ENCODE measurements at regions not wholly inside any gene's neighbourhood (a gene's known extent, or its start where the extent isn't known, plus 50 kb on each side); places are given as distances from the start of the nearest gene placed in this dataset.

DNA sequence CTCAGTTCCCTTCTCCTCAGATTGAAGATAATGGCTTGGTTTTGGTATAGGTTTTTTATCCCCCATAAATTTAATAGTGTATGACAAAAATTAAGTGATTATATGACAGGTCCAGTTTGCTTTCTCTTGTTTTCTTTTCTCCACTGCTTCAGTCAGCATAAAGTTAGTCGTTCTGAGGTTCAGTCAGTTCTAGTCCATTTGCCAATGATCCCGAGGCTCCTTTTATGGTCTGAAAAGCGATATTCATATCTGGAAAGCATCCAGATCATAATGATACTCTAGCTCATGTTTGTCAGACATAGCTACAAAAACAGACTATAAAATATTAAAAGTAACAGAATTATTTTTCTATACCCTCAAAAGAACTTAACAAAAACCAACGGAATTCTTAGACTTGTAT lies 67.1 kb upstream of the SLC38A4 start:
- in situ Hi-C loops (cut with MboI; ENCODE audit: low pct_unique_long_range_greater_than_20kb, low sequenced_read_pairs, unreplicated experiment) = no loop called here
- TF ChIP-seq, protein P1, sequence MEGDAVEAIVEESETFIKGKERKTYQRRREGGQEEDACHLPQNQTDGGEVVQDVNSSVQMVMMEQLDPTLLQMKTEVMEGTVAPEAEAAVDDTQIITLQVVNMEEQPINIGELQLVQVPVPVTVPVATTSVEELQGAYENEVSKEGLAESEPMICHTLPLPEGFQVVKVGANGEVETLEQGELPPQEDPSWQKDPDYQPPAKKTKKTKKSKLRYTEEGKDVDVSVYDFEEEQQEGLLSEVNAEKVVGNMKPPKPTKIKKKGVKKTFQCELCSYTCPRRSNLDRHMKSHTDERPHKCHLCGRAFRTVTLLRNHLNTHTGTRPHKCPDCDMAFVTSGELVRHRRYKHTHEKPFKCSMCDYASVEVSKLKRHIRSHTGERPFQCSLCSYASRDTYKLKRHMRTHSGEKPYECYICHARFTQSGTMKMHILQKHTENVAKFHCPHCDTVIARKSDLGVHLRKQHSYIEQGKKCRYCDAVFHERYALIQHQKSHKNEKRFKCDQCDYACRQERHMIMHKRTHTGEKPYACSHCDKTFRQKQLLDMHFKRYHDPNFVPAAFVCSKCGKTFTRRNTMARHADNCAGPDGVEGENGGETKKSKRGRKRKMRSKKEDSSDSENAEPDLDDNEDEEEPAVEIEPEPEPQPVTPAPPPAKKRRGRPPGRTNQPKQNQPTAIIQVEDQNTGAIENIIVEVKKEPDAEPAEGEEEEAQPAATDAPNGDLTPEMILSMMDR (IDR thresholded peaks at IDR 0.05; ENCODE audit: extremely low read depth, insufficient read depth, missing control alignments) = no peak
- DNase-seq (ENCODE audit: low spot score) = no peak

DNA sequence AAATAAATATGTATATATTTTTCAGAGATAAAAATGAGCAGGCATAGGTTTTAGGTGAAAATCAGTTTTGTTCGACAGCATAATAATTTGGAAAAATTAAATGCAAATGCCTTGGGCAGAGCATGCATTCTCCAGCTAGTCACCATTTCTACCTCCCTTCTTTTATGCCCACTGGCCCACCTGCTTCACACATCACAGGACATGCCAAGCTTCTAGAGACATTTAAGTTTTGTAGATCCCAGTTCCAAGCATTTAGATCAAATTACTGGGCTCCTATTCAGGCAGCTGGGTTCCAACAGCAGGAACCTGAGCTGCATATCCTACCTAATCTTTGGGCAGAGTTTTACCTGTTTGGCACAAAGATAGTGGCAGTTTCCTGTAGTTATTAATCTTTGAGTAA lies 67.6 kb upstream of the SLC38A4 start:
- TF ChIP-seq, protein P1 (IDR thresholded peaks at IDR 0.05; ENCODE audit: extremely low read depth, insufficient read depth, missing control alignments) = no peak
- DNase-seq (ENCODE audit: low spot score) = no peak
- in situ Hi-C loops (cut with MboI; ENCODE audit: low pct_unique_long_range_greater_than_20kb, low sequenced_read_pairs, unreplicated experiment) = no loop called here

DNA sequence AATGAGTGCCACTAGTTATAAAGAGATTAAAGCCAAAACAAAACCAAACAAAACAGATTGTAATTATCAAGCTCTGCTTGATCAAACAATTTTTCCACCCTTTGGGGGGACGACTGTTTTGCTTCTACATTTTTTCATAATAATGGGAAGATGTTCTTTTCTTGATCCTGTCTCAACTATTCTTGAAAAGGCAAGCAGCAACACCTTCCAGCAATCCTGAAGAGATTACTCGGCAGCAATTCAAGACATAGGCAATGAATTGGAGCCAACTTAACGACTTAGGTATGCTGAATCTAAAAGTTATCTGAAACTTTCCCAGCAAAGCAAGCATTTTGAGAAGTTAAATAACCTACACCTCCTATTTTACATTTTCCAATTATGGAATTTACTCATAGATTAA lies 69.9 kb upstream of the SLC38A4 start:
- TF ChIP-seq, protein P1 (IDR thresholded peaks at IDR 0.05; ENCODE audit: extremely low read depth, insufficient read depth, missing control alignments) = no peak
- no peak for DNase-seq (ENCODE audit: low spot score)
- in situ Hi-C loops (cut with MboI; ENCODE audit: low pct_unique_long_range_greater_than_20kb, low sequenced_read_pairs, unreplicated experiment) = no loop called here

DNA sequence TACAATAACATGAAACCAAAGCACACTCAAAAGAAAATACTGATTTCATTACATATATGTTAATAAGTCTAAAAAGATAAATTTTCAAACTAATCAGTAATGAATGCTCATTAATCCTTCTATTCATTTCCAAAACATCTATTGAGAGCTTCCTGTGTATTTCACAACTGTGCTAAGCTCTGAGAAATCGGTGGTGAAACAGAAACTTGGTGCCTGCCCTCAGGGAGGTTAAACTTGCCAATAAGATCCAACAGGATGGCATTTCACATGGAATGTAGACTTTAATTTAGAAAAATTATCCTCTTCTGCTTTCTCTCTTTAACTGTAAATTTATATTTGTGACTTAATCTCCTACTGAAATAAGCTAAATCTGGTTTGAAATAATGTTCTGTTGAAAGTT lies 70.9 kb upstream of the SLC38A4 start:
- TF ChIP-seq, protein P1 (IDR thresholded peaks at IDR 0.05; ENCODE audit: extremely low read depth, insufficient read depth, missing control alignments) = no peak
- in situ Hi-C loops (cut with MboI; ENCODE audit: low pct_unique_long_range_greater_than_20kb, low sequenced_read_pairs, unreplicated experiment) = no loop called here
- no peak for DNase-seq (ENCODE audit: low spot score)

DNA sequence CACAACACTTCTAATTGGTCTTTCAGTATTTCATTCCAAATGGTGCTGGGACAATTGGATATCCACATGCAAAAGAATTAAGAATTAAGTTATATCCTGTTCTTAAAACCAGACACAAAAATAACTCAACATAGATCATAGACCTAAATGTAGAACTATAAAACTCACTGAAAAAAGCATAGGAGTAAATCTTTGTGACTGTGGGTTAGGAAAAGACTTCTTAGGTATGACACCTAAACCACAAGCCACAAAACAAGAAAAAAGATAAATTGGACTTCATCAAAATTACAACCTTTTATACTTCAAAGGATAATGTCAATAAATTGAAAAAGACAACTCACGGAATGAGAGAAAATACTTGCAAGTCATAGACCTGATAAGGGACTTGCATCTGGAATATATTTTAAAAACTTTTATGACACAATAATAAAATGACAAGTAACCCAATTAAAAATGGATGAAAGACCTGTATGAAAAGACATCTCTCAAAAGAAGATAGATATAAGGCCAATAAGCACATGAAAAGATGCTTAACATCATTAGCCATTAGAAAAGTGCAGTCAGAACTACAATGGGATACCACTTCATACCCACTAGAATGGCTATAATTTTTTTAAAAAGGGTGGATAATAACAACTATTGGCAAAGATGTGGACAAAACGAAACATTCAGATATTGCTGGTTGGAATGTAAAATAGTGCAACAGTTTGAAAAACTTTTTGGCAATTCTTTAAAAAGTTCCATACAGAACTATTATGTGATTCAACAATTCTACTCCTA lies 72.5 kb upstream of the SLC38A4 start:
- TF ChIP-seq, protein P1 (IDR thresholded peaks at IDR 0.05; ENCODE audit: extremely low read depth, insufficient read depth, missing control alignments) = no peak
- no peak for DNase-seq (ENCODE audit: low spot score)
- in situ Hi-C loops (cut with MboI; ENCODE audit: low pct_unique_long_range_greater_than_20kb, low sequenced_read_pairs, unreplicated experiment) = no loop called here

DNA sequence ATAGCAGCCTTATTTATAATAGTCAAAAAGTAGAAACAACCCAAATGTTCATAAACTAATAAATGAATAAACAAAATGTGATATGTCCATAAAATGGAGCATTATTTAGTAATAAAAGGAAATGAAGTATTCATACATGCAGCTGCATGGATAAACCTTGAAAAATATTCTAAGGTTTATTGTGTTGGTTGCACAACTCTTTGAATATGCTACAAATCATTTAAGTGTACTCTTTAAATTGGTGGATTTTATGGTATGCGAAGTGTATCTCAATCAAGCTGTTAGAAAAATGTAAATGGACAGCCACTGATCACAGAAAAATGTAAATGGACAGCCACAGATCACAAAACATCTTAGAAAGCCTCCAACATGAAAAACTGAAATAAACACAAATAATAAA lies 73.2 kb upstream of the SLC38A4 start:
- in situ Hi-C loops (cut with MboI; ENCODE audit: low pct_unique_long_range_greater_than_20kb, low sequenced_read_pairs, unreplicated experiment) = no loop called here
- TF ChIP-seq, protein P1 (IDR thresholded peaks at IDR 0.05; ENCODE audit: extremely low read depth, insufficient read depth, missing control alignments) = no peak
- DNase-seq (ENCODE audit: low spot score) = no peak
